ENCODE measurements at regions not wholly inside any gene's neighbourhood (a gene's known extent, or its start where the extent isn't known, plus 50 kb on each side); places are given as distances from the start of the nearest gene placed in this dataset. TPM values are rescaled to one million over a fixed set of nuclear protein-coding genes. Genes with fewer than 3 reads are reported as not detected.
"Not testable (repeated sequence)": the region's sequence is repeated elsewhere in the genome, so short reads cannot be mapped to it uniquely, and the experiment has no call there.

GRCh38 chr2:91685541-91685940, 2994.1 kb downstream of the RPIA start:
- DNase-seq (ENCODE audit: low read depth); H3K4me3 ChIP-seq (ENCODE audit: low read depth, low read length): not testable (repeated sequence)

DNA sequence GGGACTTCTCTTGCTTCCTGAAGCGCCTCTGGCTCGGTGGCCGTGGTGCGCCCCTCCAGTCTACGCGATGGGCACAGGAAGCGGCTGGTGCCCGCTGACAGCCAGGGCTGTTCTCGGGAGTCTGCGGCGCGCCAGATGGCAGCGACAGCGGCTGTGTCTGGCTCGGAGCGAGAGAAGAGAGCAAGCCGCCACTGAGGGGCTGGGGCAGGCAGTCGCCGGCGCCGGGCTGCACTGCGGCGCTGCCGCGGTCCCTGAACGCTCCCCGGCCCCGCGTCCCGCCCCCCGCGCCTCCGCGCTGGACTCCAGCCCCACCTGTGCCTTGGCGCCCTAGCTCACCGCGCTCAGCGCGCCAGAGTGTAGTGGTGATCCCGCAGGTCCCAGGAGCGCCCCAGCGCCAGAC, 2994.6 kb downstream of the RPIA start:
- not testable (repeated sequence) for H3K4me3 ChIP-seq (ENCODE audit: low read depth, low read length); DNase-seq (ENCODE audit: low read depth)

Small RNAs in the stretch of these regions (small RNA-seq; reads per million reads assigned to genes)
- gene AC233266.1 (not detected), gene RNA5SP100 (not detected)
